MM.1S (cell line): ENCODE measurements at regions not wholly inside any gene's neighbourhood (a gene's known extent, or its start where the extent isn't known, plus 50 kb on each side); places are given as distances from the start of the nearest gene placed in this dataset.

ENCODE experiments used
- CTCF ChIP-seq: fragments of 300-600 bp; sonication (generic); IDR thresholded peaks from 2 replicates; pipeline ENCODE4 v1.5.1; 2016; ENCODE audit warnings: antibody characterized with exemption, low read length, mixed read lengths
- EZH2 ChIP-seq: fragments of 300-600 bp; sonication (generic); optimal IDR thresholded peaks from 2 replicates; pipeline ENCODE3; 2017; ENCODE audit warnings: low read depth, mild to moderate bottlenecking, antibody characterized with exemption, low read length, mixed read lengths

- TF ChIP-seq CTCF = no peak
- TF ChIP-seq EZH2 = no peak
Observed at GRCh38 chr15:72873379-72874233, 90.0 kb upstream of the ADPGK start.
